ENCODE measurements at regions not wholly inside any gene's neighbourhood (a gene's known extent, or its start where the extent isn't known, plus 50 kb on each side); places are given as distances from the start of the nearest gene placed in this dataset.
"Not testable (repeated sequence)": the region's sequence is repeated elsewhere in the genome, so short reads cannot be mapped to it uniquely, and the experiment has no call there.

DNA sequence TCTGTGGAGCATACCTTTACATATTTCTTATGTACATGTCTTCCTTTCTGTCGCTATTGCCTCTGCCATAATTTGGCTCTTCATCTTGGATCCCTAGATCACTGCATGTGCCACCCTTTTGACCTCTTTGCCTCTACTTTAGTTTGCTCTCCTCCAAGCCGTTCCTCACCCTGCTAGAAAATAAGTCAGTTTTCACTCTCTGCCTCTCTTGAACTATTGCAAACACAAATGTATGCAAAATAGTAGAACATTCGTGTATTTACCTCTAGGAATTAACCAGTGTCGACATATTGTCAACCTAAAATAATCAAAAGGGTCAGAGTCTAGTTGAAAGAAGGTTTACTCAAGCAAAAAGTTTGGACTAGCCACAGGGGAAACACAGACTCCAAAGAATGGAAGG, 1893.1 kb downstream of the KHDRBS2 start:
- TF ChIP-seq, protein P1, sequence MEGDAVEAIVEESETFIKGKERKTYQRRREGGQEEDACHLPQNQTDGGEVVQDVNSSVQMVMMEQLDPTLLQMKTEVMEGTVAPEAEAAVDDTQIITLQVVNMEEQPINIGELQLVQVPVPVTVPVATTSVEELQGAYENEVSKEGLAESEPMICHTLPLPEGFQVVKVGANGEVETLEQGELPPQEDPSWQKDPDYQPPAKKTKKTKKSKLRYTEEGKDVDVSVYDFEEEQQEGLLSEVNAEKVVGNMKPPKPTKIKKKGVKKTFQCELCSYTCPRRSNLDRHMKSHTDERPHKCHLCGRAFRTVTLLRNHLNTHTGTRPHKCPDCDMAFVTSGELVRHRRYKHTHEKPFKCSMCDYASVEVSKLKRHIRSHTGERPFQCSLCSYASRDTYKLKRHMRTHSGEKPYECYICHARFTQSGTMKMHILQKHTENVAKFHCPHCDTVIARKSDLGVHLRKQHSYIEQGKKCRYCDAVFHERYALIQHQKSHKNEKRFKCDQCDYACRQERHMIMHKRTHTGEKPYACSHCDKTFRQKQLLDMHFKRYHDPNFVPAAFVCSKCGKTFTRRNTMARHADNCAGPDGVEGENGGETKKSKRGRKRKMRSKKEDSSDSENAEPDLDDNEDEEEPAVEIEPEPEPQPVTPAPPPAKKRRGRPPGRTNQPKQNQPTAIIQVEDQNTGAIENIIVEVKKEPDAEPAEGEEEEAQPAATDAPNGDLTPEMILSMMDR (IDR thresholded peaks at IDR 0.05; ENCODE audit: insufficient read depth, low read depth, low read length) = not testable (repeated sequence)
- not testable (repeated sequence) for TF ChIP-seq EZH2 (IDR thresholded peaks at IDR 0.05; ENCODE audit: insufficient read depth, low read length)
